WERI-Rb-1 (cell line): ENCODE measurements at regions not wholly inside any gene's neighbourhood (a gene's known extent, or its start where the extent isn't known, plus 50 kb on each side); places are given as distances from the start of the nearest gene placed in this dataset.

Source experiments
- DNase-seq: peaks from one replicate; pipeline ENCODE4 v3.0.0-alpha.2; 2020
- H3K27ac ChIP-seq: fragments of 250-450 bp; sonication (Bioruptor Pico); 2 replicates; pipeline ENCODE4 v1.5.1; 2020; ENCODE audit warnings: mild to moderate bottlenecking, moderate library complexity
- H3K27me3 ChIP-seq: fragments of 250-450 bp; sonication (Bioruptor Pico); 2 replicates; pipeline ENCODE4 v1.5.1; 2021; ENCODE audit warnings: mild to moderate bottlenecking, low read depth, moderate library complexity; ENCODE audit not compliant: insufficient read depth, severe bottlenecking
- H3K36me3 ChIP-seq: fragments of 250-450 bp; sonication (Bioruptor Pico); 2 replicates; pipeline ENCODE4 v1.5.1; 2020; ENCODE audit warnings: mild to moderate bottlenecking, moderate library complexity
- H3K4me3 ChIP-seq: 2 replicates; pipeline ENCODE4 v1.5.1; 2011; ENCODE audit warnings: low read depth, mild to moderate bottlenecking, control low read depth, low read length
- H3K9me3 ChIP-seq: fragments of 250-450 bp; sonication (Bioruptor Pico); 2 replicates; pipeline ENCODE4 v1.5.1; 2021; ENCODE audit warnings: mild to moderate bottlenecking, moderate library complexity; ENCODE audit not compliant: severe bottlenecking
- CTCF ChIP-seq: IDR thresholded peaks from 2 replicates; pipeline ENCODE4 v1.5.1; 2011; ENCODE audit warnings: low read depth, mild to moderate bottlenecking, control low read depth, inconsistent platforms, low read length

- TF ChIP-seq CTCF, result no peak
Observed at GRCh38 chr1:81221564-81221963, 579.2 kb upstream of the ADGRL2 start.

GRCh38 chr1:81220614-81221071 is 580.1 kb upstream of the ADGRL2 start:
- no peak overlapping the region for H3K4me3 ChIP-seq
- H3K27ac ChIP-seq, result no peak overlapping the region
- TF ChIP-seq CTCF, result no peak
- no peaks in the 10 kb centered on the region for H3K36me3 ChIP-seq
- no peaks in the 10 kb centered on the region for H3K9me3 ChIP-seq
- H3K27me3 ChIP-seq, result no peaks in the 10 kb centered on the region
- no peak for DNase-seq

More at GRCh38 chr1:81221564-81221963, 579.2 kb upstream of the ADGRL2 start:
- no peak for DNase-seq
- Histone ChIP-seq H3K27ac (no peak overlapping the region), H3K36me3 (no peaks in the 10 kb centered on the region), H3K27me3 (no peaks in the 10 kb centered on the region), H3K9me3 (no peaks in the 10 kb centered on the region), H3K4me3 (no peak overlapping the region)

GRCh38 chr1:81217058-81217457 is 583.7 kb upstream of the ADGRL2 start:
- no peak for TF ChIP-seq CTCF
- H3K27me3 ChIP-seq, result no peaks in the 10 kb centered on the region
- no peak overlapping the region for H3K4me3 ChIP-seq
- H3K9me3 ChIP-seq, result no peaks in the 10 kb centered on the region
- H3K36me3 ChIP-seq, result no peaks in the 10 kb centered on the region
- DNase-seq, result no peak
- no peak overlapping the region for H3K27ac ChIP-seq

- no peak overlapping the region for H3K27ac ChIP-seq
- no peak for DNase-seq
Observed at GRCh38 chr1:81213279-81213678, 587.5 kb upstream of the ADGRL2 start.

GRCh38 chr1:81209461-81209860 is 591.3 kb upstream of the ADGRL2 start:
- Histone ChIP-seq H3K36me3 (no peaks in the 10 kb centered on the region), H3K27me3 (no peaks in the 10 kb centered on the region), H3K27ac (no peak overlapping the region), H3K4me3 (no peak overlapping the region), H3K9me3 (no peaks in the 10 kb centered on the region)
- no peak for DNase-seq
- no peak for TF ChIP-seq CTCF

More at GRCh38 chr1:81213279-81213678, 587.5 kb upstream of the ADGRL2 start:
- no peaks in the 10 kb centered on the region for H3K27me3 ChIP-seq
- no peak for TF ChIP-seq CTCF
- H3K4me3 ChIP-seq, result no peak overlapping the region
- H3K9me3 ChIP-seq, result no peaks in the 10 kb centered on the region
- no peaks in the 10 kb centered on the region for H3K36me3 ChIP-seq

GRCh38 chr1:81208441-81208840 is 592.3 kb upstream of the ADGRL2 start:
- Histone ChIP-seq H3K36me3 (no peaks in the 10 kb centered on the region), H3K27ac (no peak overlapping the region)
- DNase-seq, result no peak

More at GRCh38 chr1:81208441-81208840, 592.3 kb upstream of the ADGRL2 start:
- TF ChIP-seq CTCF, result no peak
- Histone ChIP-seq H3K4me3 (no peak overlapping the region), H3K27me3 (no peaks in the 10 kb centered on the region), H3K9me3 (no peaks in the 10 kb centered on the region)
